Uterus (tissue), 2 donors: ENCODE measurements at regions not wholly inside any gene's neighbourhood (a gene's known extent, or its start where the extent isn't known, plus 50 kb on each side); places are given as distances from the start of the nearest gene placed in this dataset.
"Not testable (repeated sequence)": the region's sequence is repeated elsewhere in the genome, so short reads cannot be mapped to it uniquely, and the experiment has no call there.

Experiments used
- POLR2A ChIP-seq, 2 donors: fragments of 450-650 bp; IDR thresholded peaks; one replicate each; pipeline ENCODE4 v1.6.1; 2016; ENCODE audit warnings: antibody characterized with exemption in 2 of 2, mild to moderate bottlenecking in 1 of 2, moderate library complexity in 1 of 2
- TF ChIP-seq, protein P1 (sequence below), 4 experiments: fragments of 200-600 bp in 2 of 4; fragments of 450-650 bp in 2 of 4; sonication (generic) in 2 of 4; IDR thresholded peaks; one replicate each; pipeline ENCODE4 v1.5.1; 2016 to 2019; ENCODE audit warnings: antibody characterized with exemption in 4 of 4, mild to moderate bottlenecking in 2 of 4, moderate library complexity in 1 of 4

DNA sequence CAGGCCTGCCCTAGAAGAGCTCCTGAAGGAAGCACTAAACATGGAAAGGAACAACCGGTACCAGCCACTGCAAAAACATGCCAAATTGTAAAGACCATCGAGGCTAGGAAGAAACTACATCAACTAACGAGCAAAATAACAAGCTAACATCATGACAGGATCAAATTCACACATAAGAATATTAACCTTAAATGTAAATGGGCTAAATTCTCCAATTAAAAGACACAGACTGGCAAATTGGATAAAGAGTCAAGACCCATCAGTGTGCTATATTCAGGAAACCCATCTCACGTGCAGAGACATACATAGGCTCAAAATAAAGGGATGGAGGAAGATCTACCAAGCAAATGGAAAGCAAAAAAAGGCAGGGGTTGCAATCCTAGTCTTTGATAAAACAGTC, 54.8 kb upstream of the VPREB1 start:
- TF ChIP-seq, protein P1, sequence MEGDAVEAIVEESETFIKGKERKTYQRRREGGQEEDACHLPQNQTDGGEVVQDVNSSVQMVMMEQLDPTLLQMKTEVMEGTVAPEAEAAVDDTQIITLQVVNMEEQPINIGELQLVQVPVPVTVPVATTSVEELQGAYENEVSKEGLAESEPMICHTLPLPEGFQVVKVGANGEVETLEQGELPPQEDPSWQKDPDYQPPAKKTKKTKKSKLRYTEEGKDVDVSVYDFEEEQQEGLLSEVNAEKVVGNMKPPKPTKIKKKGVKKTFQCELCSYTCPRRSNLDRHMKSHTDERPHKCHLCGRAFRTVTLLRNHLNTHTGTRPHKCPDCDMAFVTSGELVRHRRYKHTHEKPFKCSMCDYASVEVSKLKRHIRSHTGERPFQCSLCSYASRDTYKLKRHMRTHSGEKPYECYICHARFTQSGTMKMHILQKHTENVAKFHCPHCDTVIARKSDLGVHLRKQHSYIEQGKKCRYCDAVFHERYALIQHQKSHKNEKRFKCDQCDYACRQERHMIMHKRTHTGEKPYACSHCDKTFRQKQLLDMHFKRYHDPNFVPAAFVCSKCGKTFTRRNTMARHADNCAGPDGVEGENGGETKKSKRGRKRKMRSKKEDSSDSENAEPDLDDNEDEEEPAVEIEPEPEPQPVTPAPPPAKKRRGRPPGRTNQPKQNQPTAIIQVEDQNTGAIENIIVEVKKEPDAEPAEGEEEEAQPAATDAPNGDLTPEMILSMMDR (IDR thresholded peaks at IDR 0.05) = not testable (repeated sequence)
- TF ChIP-seq POLR2A (IDR thresholded peaks at IDR 0.05) = not testable (repeated sequence)
